HepG2 (cell line): ENCODE measurements at regions not wholly inside any gene's neighbourhood (a gene's known extent, or its start where the extent isn't known, plus 50 kb on each side); places are given as distances from the start of the nearest gene placed in this dataset.

ENCODE experiments used
- ATAC-seq: fragments of 200-7000 bp; cut with Tn5 transposase; 3 replicates; pipeline ENCODE4 v1.9.1; 2020; ENCODE audit warnings: mild to moderate bottlenecking, moderate library complexity
- BruUV-seq: library from RNA; stranded (reverse); fragments of 400-500 nt; replicated peaks from 2 replicates; lab custom pipeline; 2021; lab: Mats Ljungman, UMichigan
- CTCF ChIA-PET: fragments of 300-600 bp; formaldehyde crosslinking; extraction: SDS; loops from one replicate; lab custom pipeline; 2021; ENCODE audit warnings: low total read pairs, inconsistent platforms, low intra/inter-chr PET ratio; lab: Yijun Ruan, JAX
- POLR2A ChIA-PET: fragments of 350-600 bp; sonication (Branson Sonifier 250); formaldehyde crosslinking; loops from one replicate; lab custom pipeline; 2020; ENCODE audit warnings: antibody characterized with exemption, inconsistent platforms; lab: Yijun Ruan, JAX
- DNase-seq: peaks from one replicate; pipeline ENCODE4 v3.0.0-alpha.2; 2015; ENCODE audit warnings: low spot score
- FAIRE-seq: peaks from 3 replicates; lab custom pipeline; 2011; peaks lifted over from hg19 to GRCh38; lab: Jason Lieb, UNC
- H2AFZ ChIP-seq: one replicate; pipeline ENCODE4 v1.6.1; 2011; ENCODE audit warnings: low read length, inconsistent platforms
- H3K27ac ChIP-seq: fragments of 300-600 bp; 3 replicates; pipeline ENCODE4 v1.8.0; 2011; ENCODE audit warnings: mixed run types, mild to moderate bottlenecking, mixed read lengths, low read length, inconsistent platforms; ENCODE audit not compliant: insufficient read depth; ENCODE audit errors: extremely low read length
- H3K27me3 ChIP-seq, 2 experiments: fragments of 200-600 bp in 1 of 2; 2 replicates in 1 of 2; 3 replicates in 1 of 2; pipeline versions ENCODE4 v1.6.0 to v1.8.0; 2011; ENCODE audit warnings: low read length in 2 of 2, mild to moderate bottlenecking in 2 of 2, moderate library complexity in 2 of 2, inconsistent platforms in 1 of 2; ENCODE audit not compliant: insufficient read depth in 2 of 2, control insufficient read depth in 1 of 2
- H3K36me3 ChIP-seq, 2 experiments: fragments of 200-600 bp in 1 of 2; replicated peaks in 1 of 2; 2 replicates in 1 of 2; 3 replicates in 1 of 2; pipeline versions ENCODE4 v1.5.1 to v1.8.0; 2011; ENCODE audit warnings: low read length in 2 of 2, inconsistent platforms in 1 of 2; ENCODE audit not compliant: insufficient read depth in 2 of 2, control insufficient read depth in 1 of 2
- H3K4me1 ChIP-seq: 2 replicates; pipeline ENCODE4 v1.5.1; 2012; ENCODE audit warnings: low read length, inconsistent platforms; ENCODE audit not compliant: insufficient read depth
- H3K4me2 ChIP-seq: 2 replicates; pipeline ENCODE4 v1.6.0; 2011; ENCODE audit warnings: low read depth, low read length, inconsistent platforms
- H3K4me3 ChIP-seq, 3 experiments: fragments of 200-600 bp in 1 of 3; sonication (generic), shearing (Covaris generic) in 1 of 3; replicated peaks in 1 of 3; 2 replicates each; pipeline ENCODE4 v1.5.1; 2011 to 2016; ENCODE audit warnings: low read length in 3 of 3, inconsistent platforms in 2 of 3, low read depth in 2 of 3, mild to moderate bottlenecking in 2 of 3, control low read depth in 1 of 3, mixed read lengths in 1 of 3; ENCODE audit not compliant: insufficient read depth in 1 of 3
- H3K79me2 ChIP-seq: one replicate; pipeline ENCODE4 v1.6.1; 2011; ENCODE audit warnings: low read length, inconsistent platforms; ENCODE audit not compliant: insufficient read depth
- H3K9ac ChIP-seq: 2 replicates; pipeline ENCODE4 v1.6.0; 2011; ENCODE audit warnings: mild to moderate bottlenecking, low read depth, low read length, inconsistent platforms; ENCODE audit not compliant: insufficient read depth
- H3K9me3 ChIP-seq: 2 replicates; pipeline ENCODE4 v1.5.1; 2012; ENCODE audit warnings: mild to moderate bottlenecking, low read length
- H4K20me1 ChIP-seq: 2 replicates; pipeline ENCODE4 v1.6.0; 2011; ENCODE audit warnings: inconsistent platforms, mild to moderate bottlenecking, low read length, moderate library complexity; ENCODE audit not compliant: insufficient read depth
- ARID4A ChIP-seq: sonication (generic); formaldehyde crosslinking; IDR thresholded peaks from 2 replicates; pipeline ENCODE4 v1.5.0; 2020; ENCODE audit warnings: mild to moderate bottlenecking, missing genetic modification reagents, borderline replicate concordance
- MAF1 ChIP-seq: sonication (generic); formaldehyde crosslinking; IDR thresholded peaks from 2 replicates; pipeline ENCODE4 v1.5.0; 2020; ENCODE audit warnings: missing genetic modification reagents, borderline replicate concordance
- MAFF ChIP-seq: IDR thresholded peaks from 2 replicates; pipeline ENCODE4 v1.6.1; 2011; ENCODE audit warnings: low read depth, low read length, improper control_type of control experiment
- MAFK ChIP-seq, 2 experiments: IDR thresholded peaks in 1 of 2; conservative IDR thresholded peaks in 1 of 2; 2 replicates each; pipeline ENCODE4 v1.6.1; 2011; ENCODE audit warnings: improper control_type of control experiment in 2 of 2, low read length in 2 of 2
- NPAS2 ChIP-seq: sonication (generic); formaldehyde crosslinking; IDR thresholded peaks from 2 replicates; pipeline ENCODE4 v1.8.0; 2022; ENCODE audit warnings: mild to moderate bottlenecking, missing genetic modification reagents, borderline replicate concordance
- POGZ ChIP-seq: sonication (generic); formaldehyde crosslinking; IDR thresholded peaks from 2 replicates; pipeline ENCODE4 v1.4.0; 2020; ENCODE audit warnings: mild to moderate bottlenecking, missing genetic modification reagents
- SALL2 ChIP-seq: sonication (generic); formaldehyde crosslinking; IDR thresholded peaks from 2 replicates; pipeline ENCODE4 v1.8.1; 2023; ENCODE audit warnings: mild to moderate bottlenecking, missing genetic modification reagents, inconsistent platforms
- WGBS: methylation state at CpG from one replicate; pipeline ENCODE4 v1.1.6; 2017; ENCODE audit warnings: low lambda C conversion rate; 5-methylcytosine and 5-hydroxymethylcytosine counted together
- in situ Hi-C: cut with HindIII; loops from 2 replicates; pipeline ENCODE4 v1.10.0; 2017; ENCODE audit warnings: low pct_unique_long_range_greater_than_20kb; ENCODE audit not compliant: extremely low pct_ligation_motif_present
- intact Hi-C: fragments of 100-400 bp; cut with micrococcal nuclease; formaldehyde crosslinking; loops from one replicate; pipeline ENCODE4 v1.10.0; 2022; ENCODE audit not compliant: unreplicated experiment
- TF ChIP-seq, protein P1 (sequence below): sonication (generic); formaldehyde crosslinking; IDR thresholded peaks from 2 replicates; pipeline ENCODE4 v1.8.1; 2022; ENCODE audit warnings: mild to moderate bottlenecking, missing genetic modification reagents

GRCh38 chr20:55194947-55195346, 719.6 kb downstream of the DOK5 start:
- BruUV-seq, result no TSS peak
- in situ Hi-C loops, result no loop called here
- ATAC-seq, result no peak
- Histone ChIP-seq H3K4me3 (no peak overlapping the region), H3K27me3 (no peaks in the 10 kb centered on the region), H3K27ac (no peak overlapping the region), H3K9me3 (peaks cover 89% of the 10 kb centered on the region), H3K9ac (no peak overlapping the region), H3K79me2 (no peaks in the 10 kb centered on the region), H3K4me2 (no peak overlapping the region), H4K20me1 (no peaks in the 10 kb centered on the region), H2AFZ (no peak overlapping the region), H3K4me1 (no peaks in the 10 kb centered on the region), H3K36me3 (no peaks in the 10 kb centered on the region)
- ChIA-PET CTCF (no interaction called here), POLR2A (no interaction called here)
- FAIRE-seq, result no peak
- intact Hi-C loops, result no loop called here
- WGBS, result 16% methylated on average over 2 of the region's 2 CpGs
- TF ChIP-seq SALL2 (CRISPR knock-in tag), result no peak
- TF ChIP-seq MAF1 (CRISPR knock-in tag), result no peak
- peak; percentile 61 to 76 for TF ChIP-seq MAFK (conservative IDR thresholded peaks at IDR 0.05 in 1 of 2, IDR thresholded peaks at IDR 0.05 in 1 of 2; ENCODE audit: low read length in 2 of 2)
- TF ChIP-seq, protein P1, sequence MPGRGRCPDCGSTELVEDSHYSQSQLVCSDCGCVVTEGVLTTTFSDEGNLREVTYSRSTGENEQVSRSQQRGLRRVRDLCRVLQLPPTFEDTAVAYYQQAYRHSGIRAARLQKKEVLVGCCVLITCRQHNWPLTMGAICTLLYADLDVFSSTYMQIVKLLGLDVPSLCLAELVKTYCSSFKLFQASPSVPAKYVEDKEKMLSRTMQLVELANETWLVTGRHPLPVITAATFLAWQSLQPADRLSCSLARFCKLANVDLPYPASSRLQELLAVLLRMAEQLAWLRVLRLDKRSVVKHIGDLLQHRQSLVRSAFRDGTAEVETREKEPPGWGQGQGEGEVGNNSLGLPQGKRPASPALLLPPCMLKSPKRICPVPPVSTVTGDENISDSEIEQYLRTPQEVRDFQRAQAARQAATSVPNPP (CRISPR knock-in tag), result no peak
- no peak for TF ChIP-seq NPAS2 (CRISPR knock-in tag)
- peak; percentile 59 for TF ChIP-seq MAFF
- no peak for TF ChIP-seq ARID4A (CRISPR knock-in tag)
- TF ChIP-seq POGZ (CRISPR knock-in tag), result no peak
- no peak for DNase-seq
